B cell (primary cell): ENCODE measurements at regions not wholly inside any gene's neighbourhood (a gene's known extent, or its start where the extent isn't known, plus 50 kb on each side); places are given as distances from the start of the nearest gene placed in this dataset.

ENCODE experiments used
- CTCF ChIP-seq: fragments of 200-600 bp; IDR thresholded peaks from one replicate; pipeline ENCODE4 v1.8.0; 2022; ENCODE audit warnings: antibody characterized with exemption, mild to moderate bottlenecking
- EZH2 ChIP-seq: IDR thresholded peaks from 2 replicates; pipeline ENCODE4 v1.6.1; 2012; ENCODE audit warnings: borderline replicate concordance, low read depth, mild to moderate bottlenecking, moderate library complexity, low read length; ENCODE audit not compliant: insufficient read depth, poor library complexity, severe bottlenecking

- TF ChIP-seq CTCF (no peak), EZH2 (no peak)
Observed at GRCh38 chr5:175129619-175130018, 314.4 kb downstream of the DRD1 start.
